Glutamatergic neuron (in vitro differentiated cells): ENCODE measurements at regions not wholly inside any gene's neighbourhood (a gene's known extent, or its start where the extent isn't known, plus 50 kb on each side); places are given as distances from the start of the nearest gene placed in this dataset.
A peak's percentile ranks its signal among the peaks of the same experiment; 100 is the strongest.

ENCODE experiments used
- DNase-seq: peaks from one replicate; pipeline ENCODE4 v3.0.0; 2022
- H3K27ac Mint-ChIP-seq: one replicate; pipeline ENCODE4 v1.8.0; 2020; ENCODE audit warnings: mild to moderate bottlenecking, mixed read lengths, inconsistent platforms; ENCODE audit not compliant: unreplicated experiment
- H3K27me3 Mint-ChIP-seq: one replicate; pipeline ENCODE4 v1.8.0; 2020; ENCODE audit warnings: mild to moderate bottlenecking, moderate library complexity, mixed read lengths, inconsistent platforms; ENCODE audit not compliant: unreplicated experiment
- H3K36me3 Mint-ChIP-seq: one replicate; pipeline ENCODE4 v1.8.0; 2020; ENCODE audit warnings: mild to moderate bottlenecking, mixed read lengths, inconsistent platforms; ENCODE audit not compliant: unreplicated experiment
- H3K4me1 Mint-ChIP-seq: one replicate; pipeline ENCODE4 v1.8.0; 2020; ENCODE audit warnings: mild to moderate bottlenecking, low read depth, mixed read lengths, inconsistent platforms; ENCODE audit not compliant: unreplicated experiment
- H3K4me3 Mint-ChIP-seq: one replicate; pipeline ENCODE4 v1.8.0; 2020; ENCODE audit warnings: mild to moderate bottlenecking, mixed read lengths, inconsistent platforms; ENCODE audit not compliant: unreplicated experiment
- H3K9me3 Mint-ChIP-seq: one replicate; pipeline ENCODE4 v1.8.0; 2020; ENCODE audit warnings: mild to moderate bottlenecking, moderate library complexity, mixed read lengths, inconsistent platforms; ENCODE audit not compliant: unreplicated experiment
- CTCF ChIP-seq: fragments of 200-600 bp; sonication (generic); IDR thresholded peaks from one replicate; pipeline ENCODE4 v1.5.0; 2021; ENCODE audit not compliant: partially characterized antibody, unreplicated experiment

GRCh38 chr5:163024936-163025335 lies 412.5 kb upstream of the CCNG1 start:
- Mint-ChIP-seq H3K36me3 (no peaks in the 10 kb centered on the region), H3K9me3 (no peaks in the 10 kb centered on the region), H3K27ac (no peak overlapping the region), H3K4me3 (no peak overlapping the region), H3K4me1 (no peaks in the 10 kb centered on the region), H3K27me3 (peaks cover 1% of the 10 kb centered on the region)
- DNase-seq: no peak
- TF ChIP-seq CTCF: no peak

GRCh38 chr5:163033656-163034055 lies 403.7 kb upstream of the CCNG1 start:
- Mint-ChIP-seq H3K36me3 (no peaks in the 10 kb centered on the region), H3K27me3 (no peaks in the 10 kb centered on the region), H3K27ac (no peak overlapping the region), H3K4me3 (no peak overlapping the region), H3K4me1 (no peaks in the 10 kb centered on the region), H3K9me3 (no peaks in the 10 kb centered on the region)
- no peak for TF ChIP-seq CTCF
- no peak for DNase-seq

- Mint-ChIP-seq H3K4me1 (no peaks in the 10 kb centered on the region), H3K27me3 (no peaks in the 10 kb centered on the region), H3K9me3 (peaks cover 3% of the 10 kb centered on the region), H3K36me3 (no peaks in the 10 kb centered on the region), H3K4me3 (no peak overlapping the region), H3K27ac (no peak overlapping the region)
- no peak for TF ChIP-seq CTCF
- DNase-seq: no peak
Observed at GRCh38 chr5:163041254-163041653, 396.1 kb upstream of the CCNG1 start.

GRCh38 chr5:163079618-163080017 lies 357.8 kb upstream of the CCNG1 start:
- no peaks in the 10 kb centered on the region for H3K27me3 Mint-ChIP-seq
- H3K36me3 Mint-ChIP-seq: no peaks in the 10 kb centered on the region
- H3K4me1 Mint-ChIP-seq: no peaks in the 10 kb centered on the region
- peak; percentile 47 for TF ChIP-seq CTCF
- H3K9me3 Mint-ChIP-seq: no peaks in the 10 kb centered on the region
- no peak overlapping the region for H3K4me3 Mint-ChIP-seq
- no peak overlapping the region for H3K27ac Mint-ChIP-seq
- peak; percentile 15 for DNase-seq

GRCh38 chr5:163089230-163089629 lies 348.2 kb upstream of the CCNG1 start:
- H3K9me3 Mint-ChIP-seq: peaks cover 2% of the 10 kb centered on the region
- DNase-seq: no peak
- H3K4me3 Mint-ChIP-seq: no peak overlapping the region
- no peaks in the 10 kb centered on the region for H3K4me1 Mint-ChIP-seq
- no peak overlapping the region for H3K27ac Mint-ChIP-seq
- no peaks in the 10 kb centered on the region for H3K27me3 Mint-ChIP-seq
- TF ChIP-seq CTCF: no peak
- no peaks in the 10 kb centered on the region for H3K36me3 Mint-ChIP-seq
